GM18511 (cell line): ENCODE measurements at regions not wholly inside any gene's neighbourhood (a gene's known extent, or its start where the extent isn't known, plus 50 kb on each side); places are given as distances from the start of the nearest gene placed in this dataset.
"Not testable (repeated sequence)": the region's sequence is repeated elsewhere in the genome, so short reads cannot be mapped to it uniquely, and the experiment has no call there.

ENCODE experiments used
- ATAC-seq: cut with Tn5 transposase; IDR thresholded peaks from one replicate; pipeline ENCODE4 v1.9.1; 2021; ENCODE audit warnings: mild to moderate bottlenecking, moderate library complexity; ENCODE audit not compliant: unreplicated experiment

GRCh38 chr1:94675373-94675772 lies 133.8 kb upstream of the F3 start:
- no peak for ATAC-seq

DNA sequence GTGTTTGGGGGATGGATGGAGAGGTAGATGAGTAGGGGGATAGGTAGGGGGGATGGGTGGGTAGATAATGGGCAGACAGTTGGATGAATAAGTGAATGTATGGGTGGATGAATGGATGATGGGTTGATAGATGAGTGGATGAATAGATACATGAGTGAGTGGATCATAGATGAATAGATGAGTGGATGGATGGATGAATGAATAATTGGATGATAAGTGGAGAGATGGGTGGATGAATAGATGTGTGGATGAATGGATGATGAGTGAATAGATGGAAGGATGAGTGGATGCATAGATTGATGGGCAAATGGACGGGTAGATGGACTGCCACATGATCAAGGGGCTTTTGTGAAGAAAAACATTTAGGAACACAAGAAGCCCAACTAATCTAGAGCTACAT lies 133.3 kb upstream of the F3 start:
- no peak for ATAC-seq

DNA sequence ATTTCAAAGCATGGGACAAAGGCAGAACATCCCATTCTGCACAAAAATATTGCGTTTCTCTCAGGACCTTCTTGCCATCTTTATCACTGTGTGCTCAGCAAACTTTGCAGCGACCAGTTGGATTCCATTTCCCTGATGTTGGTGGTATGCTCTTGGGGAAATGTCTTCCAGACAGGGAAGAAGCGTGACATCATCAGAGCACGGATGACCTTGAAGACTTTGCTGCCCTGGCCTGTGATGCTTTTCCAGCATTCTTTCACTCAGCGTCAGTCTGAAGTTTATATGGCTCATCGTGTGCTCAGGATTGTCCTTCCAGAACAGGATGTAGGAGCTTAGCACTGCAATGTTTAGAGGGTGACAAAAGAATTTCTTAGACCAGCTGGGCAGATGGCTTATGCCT lies 131.4 kb upstream of the F3 start:
- no peak for ATAC-seq

DNA sequence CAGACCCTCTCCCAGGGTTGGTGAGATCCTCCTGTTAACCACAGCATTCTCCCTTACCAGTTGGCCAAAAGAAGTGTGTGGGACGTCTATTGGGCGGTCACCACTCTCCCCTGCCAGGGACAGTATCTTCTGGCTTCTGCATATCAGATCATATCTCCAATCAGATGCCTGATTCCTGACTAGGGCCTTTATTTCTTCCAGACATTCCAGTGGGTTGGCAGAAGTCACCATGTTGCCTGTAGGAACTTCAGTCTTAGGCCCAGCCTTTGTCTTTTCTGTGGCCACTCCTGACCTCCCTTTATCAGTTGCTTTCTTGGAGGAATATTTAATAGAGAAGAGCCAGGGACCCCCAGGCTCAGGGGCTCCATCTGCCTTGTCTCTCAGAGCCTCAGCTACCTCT lies 130.4 kb upstream of the F3 start:
- ATAC-seq, result no peak

GRCh38 chr1:94670273-94670672 lies 128.7 kb upstream of the F3 start:
- ATAC-seq, result no peak

GRCh38 chr1:94669198-94669597 lies 127.6 kb upstream of the F3 start:
- ATAC-seq, result no peak

- no peak for ATAC-seq
These were observed 127.0 kb upstream of the F3 start for GRCh38 chr1:94668528-94668927.

DNA sequence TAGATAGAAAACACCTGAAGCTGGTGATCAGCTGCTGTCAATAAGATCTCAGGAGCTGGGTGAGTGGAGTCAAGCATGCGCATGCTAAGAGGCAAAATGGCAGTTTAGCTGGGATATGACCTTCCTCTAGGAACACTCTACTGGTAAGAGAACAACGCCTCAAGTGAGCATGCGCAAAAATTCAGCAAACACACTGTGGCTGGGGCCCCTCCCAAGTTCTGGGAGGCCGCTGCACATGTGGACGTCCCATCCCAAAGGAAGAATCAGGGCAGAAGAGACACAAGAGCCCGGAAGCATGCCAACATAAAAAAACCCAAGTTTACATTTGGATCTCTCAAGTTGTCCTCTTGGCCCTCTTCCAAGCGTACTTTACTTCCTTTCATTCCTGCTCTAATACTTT lies 126.3 kb upstream of the F3 start:
- no peak for ATAC-seq

DNA sequence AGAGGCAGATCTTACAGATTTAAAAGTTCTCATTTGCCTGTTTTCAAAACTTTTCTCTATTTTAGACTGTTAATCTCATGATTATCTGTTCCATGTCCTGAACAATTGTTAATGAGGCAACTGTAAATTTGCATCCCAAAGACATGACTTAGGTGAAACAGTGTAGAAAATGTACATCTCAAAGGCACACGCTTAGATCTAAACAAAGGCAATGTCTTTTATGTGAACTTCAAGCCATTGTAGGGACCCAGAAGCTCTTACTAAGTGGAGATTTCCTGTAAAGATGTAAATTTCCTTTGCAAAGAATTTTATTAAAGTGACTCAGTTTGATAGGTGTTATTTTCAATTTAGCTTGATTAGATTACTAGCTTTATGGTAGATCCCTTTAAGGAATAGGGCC lies 125.2 kb upstream of the F3 start:
- ATAC-seq, result no peak

DNA sequence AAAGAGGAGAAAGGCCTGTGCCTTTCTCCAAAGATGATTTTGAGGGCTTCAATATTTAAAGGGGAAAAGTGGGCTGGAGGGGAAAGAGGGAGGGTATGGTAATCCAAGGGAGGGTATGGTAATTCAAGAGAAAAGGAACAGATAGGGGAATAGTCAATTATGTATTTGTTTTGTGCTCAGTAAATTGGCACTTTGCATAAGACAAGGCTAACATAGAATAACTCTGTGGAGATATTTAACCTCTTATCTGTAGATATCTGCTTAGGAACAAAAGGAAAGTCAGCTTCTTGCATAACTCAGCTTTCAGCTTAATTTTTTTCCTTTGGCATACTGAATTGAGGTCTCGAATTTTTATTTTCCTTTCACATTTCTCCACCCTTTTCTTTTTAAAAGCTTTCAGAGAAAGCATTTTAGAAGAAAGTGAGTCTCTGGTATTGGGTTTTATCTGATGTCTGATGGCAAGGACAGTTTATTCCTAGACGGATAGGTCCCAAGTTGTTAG lies 119.9 kb upstream of the F3 start:
- ATAC-seq, result no peak

GRCh38 chr1:94660994-94661393 lies 119.4 kb upstream of the F3 start:
- no peak for ATAC-seq

DNA sequence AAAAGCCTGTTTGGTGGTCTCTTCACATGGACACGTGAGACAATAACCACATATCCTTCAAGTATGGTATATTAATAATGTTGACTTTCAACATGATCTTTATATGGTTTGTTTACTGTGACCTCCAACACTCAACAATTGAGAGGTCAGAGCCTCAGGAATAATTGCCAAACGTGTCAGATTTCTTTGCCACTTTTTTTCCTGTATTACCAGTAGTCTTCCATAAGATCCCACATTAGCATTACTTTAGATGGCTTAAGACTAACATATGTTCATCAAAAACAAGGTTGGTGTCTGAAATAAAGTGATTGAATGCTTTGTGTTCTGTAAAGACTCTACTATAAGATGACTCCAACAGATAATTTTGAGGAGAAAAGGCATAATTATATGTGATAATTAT lies 118.7 kb upstream of the F3 start:
- no peak for ATAC-seq

GRCh38 chr1:94659202-94659601 lies 117.6 kb upstream of the F3 start:
- ATAC-seq, result not testable (repeated sequence)

DNA sequence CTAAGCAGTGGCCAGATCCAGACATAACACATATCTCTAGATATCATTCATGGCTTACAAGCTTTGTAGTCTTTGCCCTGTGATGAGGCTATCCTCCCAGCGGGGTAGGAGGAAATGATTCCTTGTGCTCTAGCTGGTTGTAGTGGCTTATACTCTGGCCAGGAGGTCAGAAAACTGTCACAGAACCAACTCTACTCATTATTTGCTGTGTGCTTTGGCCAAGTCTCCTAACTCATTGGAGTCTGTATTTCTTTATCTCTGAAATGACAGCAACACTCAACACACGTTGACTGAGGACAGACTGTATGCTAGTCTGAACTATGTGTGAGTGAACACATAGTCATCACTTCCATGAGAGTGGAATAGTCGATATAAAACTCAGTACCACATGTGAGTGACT lies 116.7 kb upstream of the F3 start:
- ATAC-seq, result no peak

DNA sequence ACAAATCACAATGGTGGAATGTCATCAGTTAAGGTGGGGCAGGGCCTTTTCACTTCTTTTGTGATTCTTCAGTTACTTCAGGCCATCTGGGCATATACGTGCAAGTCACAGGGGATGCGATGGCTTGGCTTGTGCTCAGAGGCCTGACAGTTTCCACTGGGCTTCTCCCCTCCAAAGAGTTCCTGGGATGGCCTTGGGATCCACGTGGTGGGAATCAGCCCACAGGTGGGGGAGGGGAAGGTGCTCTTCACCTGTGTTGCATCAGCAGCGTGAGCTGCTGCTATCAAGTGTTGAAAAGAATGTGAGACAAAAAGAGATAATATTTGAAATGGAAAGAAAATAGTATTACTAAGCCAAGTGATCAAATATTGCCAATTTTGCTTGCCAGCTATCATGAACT lies 116.2 kb upstream of the F3 start:
- not testable (repeated sequence) for ATAC-seq

- ATAC-seq, result no peak
These were observed 115.4 kb upstream of the F3 start for GRCh38 chr1:94656967-94657366.

GRCh38 chr1:94654919-94655318 lies 113.4 kb upstream of the F3 start:
- ATAC-seq, result no peak

DNA sequence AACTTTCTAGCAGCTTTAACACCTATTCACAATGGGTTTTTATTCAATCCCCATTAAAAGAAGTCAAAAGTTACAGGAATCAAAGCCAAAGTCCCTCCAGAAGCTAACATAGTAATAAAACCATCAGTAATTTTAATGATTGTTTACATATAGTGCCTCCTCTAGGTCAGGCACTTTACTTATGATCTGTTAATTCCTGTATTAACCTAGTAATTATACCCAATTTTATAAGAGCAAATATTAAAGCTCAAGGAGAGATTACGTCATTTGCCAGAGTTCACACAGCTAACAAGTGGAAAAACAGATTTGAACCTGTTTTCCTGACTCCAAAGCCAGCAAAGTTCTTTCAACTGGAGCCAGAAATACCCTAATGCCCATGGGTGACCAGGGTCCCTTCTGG lies 112.9 kb upstream of the F3 start:
- no peak for ATAC-seq

DNA sequence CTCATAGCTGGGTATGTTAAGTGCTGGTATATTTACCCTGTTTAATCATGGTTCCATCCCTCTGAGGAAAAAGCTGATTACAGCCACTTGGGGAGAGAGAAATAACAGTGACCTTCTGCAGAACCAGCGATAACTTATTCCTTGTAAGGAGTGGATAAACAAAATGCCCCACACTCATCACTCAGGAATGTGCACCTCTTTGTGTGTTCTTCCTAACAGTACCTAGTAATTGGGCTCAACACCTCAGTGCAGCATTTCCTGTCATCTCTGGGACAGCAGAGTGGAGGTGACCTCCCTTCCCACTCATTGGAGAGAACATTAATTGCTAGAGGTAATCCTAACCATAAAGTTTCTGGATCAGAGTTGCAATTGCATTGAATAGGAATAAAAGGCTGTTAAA lies 112.5 kb upstream of the F3 start:
- ATAC-seq, result no peak

- ATAC-seq, result no peak
These were observed 111.9 kb upstream of the F3 start for GRCh38 chr1:94653454-94653853.

DNA sequence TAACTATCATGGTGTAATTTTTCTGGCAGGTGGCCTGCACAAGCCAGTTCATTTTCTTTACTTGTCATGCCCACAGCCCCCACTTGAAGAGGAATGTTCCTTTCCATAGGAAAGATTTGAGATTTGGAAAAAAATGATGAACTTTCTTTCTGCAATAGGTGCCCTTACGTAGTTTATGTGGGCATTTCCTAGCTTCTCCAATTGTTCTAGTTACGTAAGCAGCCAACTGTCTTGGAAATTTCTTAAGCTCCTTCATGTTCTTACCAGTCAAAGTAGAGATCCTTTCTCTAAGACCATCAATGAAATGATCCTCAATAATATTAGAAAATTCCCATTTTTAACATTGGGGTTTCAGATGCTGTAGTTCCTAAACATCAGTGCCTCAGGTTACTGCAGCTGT lies 109.5 kb upstream of the F3 start:
- ATAC-seq, result no peak

DNA sequence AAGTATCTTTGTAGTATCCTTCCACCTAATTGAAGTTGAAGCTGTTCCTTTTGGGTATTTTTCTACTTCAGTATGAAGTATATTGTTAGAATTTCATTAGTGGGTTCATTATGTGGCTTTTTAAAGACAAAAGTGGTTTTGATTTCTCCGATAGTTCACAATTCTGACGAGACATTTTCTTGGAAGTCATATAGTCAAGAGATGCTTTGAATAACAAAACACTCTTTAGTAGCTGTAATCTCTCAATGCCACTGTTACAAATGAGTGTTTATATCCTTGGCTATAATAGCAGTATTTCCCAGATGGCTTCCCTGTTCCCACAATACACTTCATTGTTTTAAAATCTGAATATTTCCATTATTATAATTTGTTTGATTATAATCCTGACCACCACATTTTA lies 108.7 kb upstream of the F3 start:
- no peak for ATAC-seq

DNA sequence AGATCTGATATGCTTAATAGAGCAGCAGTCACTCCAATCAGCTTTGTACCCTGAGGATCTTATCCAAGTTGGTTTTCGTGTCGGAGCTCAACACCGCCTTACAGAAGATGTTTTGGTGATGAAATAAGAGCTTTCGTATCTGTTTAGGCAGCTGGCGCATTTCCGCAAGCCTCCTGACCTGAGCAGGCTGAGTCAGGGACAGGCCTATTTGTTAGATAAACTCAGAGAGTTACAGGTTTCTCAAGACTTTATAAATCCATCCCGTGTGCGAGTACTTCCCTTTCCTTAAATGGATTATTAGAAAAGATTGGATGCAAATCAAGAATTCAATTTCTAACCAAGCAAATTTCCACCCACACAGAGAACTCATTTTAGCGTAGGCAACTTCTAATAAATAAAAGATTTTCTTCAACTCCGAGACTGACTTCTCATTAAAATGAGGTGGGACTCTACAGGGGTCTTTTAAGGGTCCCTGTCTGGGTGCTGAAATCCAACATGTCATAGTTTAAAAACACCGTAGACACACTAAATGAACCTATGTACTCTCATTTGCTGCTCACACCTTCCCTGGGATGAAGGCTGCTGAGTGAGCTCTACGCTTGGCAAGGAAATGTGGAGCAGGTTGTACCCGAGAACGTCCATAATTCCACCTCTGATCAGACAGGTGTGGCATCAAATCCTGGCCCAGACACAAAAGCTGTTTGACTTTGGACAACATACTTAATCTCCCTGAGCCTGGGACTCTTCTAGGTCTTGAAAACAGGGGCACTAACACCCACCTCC lies 106.9 kb upstream of the F3 start:
- no peak for ATAC-seq
